Activated T-cell treated with anti-CD3 and anti-CD28 coated beads for 4 hours (primary cell): ENCODE measurements at regions not wholly inside any gene's neighbourhood (a gene's known extent, or its start where the extent isn't known, plus 50 kb on each side); places are given as distances from the start of the nearest gene placed in this dataset.

Experiments
- DNase-seq: peaks from one replicate; pipeline ENCODE4 v3.0.0-alpha.2; 2020

- DNase-seq: no peak
Measured at GRCh38 chr22:47796128-47796908, 1033.9 kb downstream of the TBC1D22A start.

GRCh38 chr22:47795477-47796127 is 1033.2 kb downstream of the TBC1D22A start:
- no peak for DNase-seq

GRCh38 chr22:47794851-47795250 is 1032.4 kb downstream of the TBC1D22A start:
- no peak for DNase-seq

- no peak for DNase-seq
Measured at GRCh38 chr22:47793304-47794101, 1031.1 kb downstream of the TBC1D22A start.

GRCh38 chr22:47789171-47789570 is 1026.7 kb downstream of the TBC1D22A start:
- no peak for DNase-seq

GRCh38 chr22:47788461-47788860 is 1026.0 kb downstream of the TBC1D22A start:
- DNase-seq: no peak

- DNase-seq: no peak
Measured at GRCh38 chr22:47787501-47788227, 1025.2 kb downstream of the TBC1D22A start.

- no peak for DNase-seq
Measured at GRCh38 chr22:47786650-47787290, 1024.3 kb downstream of the TBC1D22A start.

- no peak for DNase-seq
Measured at GRCh38 chr22:47784991-47785390, 1022.5 kb downstream of the TBC1D22A start.

- no peak for DNase-seq
Measured at GRCh38 chr22:47784367-47784983, 1022.0 kb downstream of the TBC1D22A start.

- no peak for DNase-seq
Measured at GRCh38 chr22:47783433-47784366, 1021.2 kb downstream of the TBC1D22A start.

GRCh38 chr22:47782328-47783075 is 1020.1 kb downstream of the TBC1D22A start:
- DNase-seq: no peak

GRCh38 chr22:47781427-47782111 is 1019.1 kb downstream of the TBC1D22A start:
- DNase-seq: no peak

- no peak for DNase-seq
Measured at GRCh38 chr22:47781024-47781423, 1018.6 kb downstream of the TBC1D22A start.

- no peak for DNase-seq
Measured at GRCh38 chr22:47780281-47780875, 1017.9 kb downstream of the TBC1D22A start.

- no peak for DNase-seq
Measured at GRCh38 chr22:47779474-47779873, 1017.0 kb downstream of the TBC1D22A start.

GRCh38 chr22:47778160-47778658 is 1015.8 kb downstream of the TBC1D22A start:
- no peak for DNase-seq

GRCh38 chr22:47777426-47777825 is 1015.0 kb downstream of the TBC1D22A start:
- no peak for DNase-seq

GRCh38 chr22:47776329-47776728 is 1013.9 kb downstream of the TBC1D22A start:
- no peak for DNase-seq
